ENCODE measurements at regions not wholly inside any gene's neighbourhood (a gene's known extent, or its start where the extent isn't known, plus 50 kb on each side); places are given as distances from the start of the nearest gene placed in this dataset.

DNA sequence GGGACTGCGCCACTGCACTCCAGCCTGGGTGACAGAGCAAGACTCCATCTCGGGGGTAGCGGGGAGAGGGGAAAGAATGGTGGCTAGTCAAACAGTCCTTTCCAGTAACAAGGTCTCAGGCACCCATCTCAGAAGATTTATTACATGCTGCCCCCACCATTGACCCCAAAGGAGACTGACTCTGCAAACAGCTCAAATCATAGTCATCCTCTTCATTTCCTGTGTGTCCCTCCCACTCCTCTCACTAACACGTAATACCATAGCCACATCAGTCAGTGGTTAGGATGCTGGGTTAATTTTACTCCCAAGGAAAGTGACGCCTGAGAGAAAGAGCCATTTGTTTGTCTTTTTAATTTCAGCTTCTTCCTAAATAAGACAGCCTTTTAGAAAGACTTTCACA is 56.6 kb upstream of the BET1 start:
- no peak for TF ChIP-seq POLR2A (IDR thresholded peaks at IDR 0.05)
- TF ChIP-seq, protein P1, sequence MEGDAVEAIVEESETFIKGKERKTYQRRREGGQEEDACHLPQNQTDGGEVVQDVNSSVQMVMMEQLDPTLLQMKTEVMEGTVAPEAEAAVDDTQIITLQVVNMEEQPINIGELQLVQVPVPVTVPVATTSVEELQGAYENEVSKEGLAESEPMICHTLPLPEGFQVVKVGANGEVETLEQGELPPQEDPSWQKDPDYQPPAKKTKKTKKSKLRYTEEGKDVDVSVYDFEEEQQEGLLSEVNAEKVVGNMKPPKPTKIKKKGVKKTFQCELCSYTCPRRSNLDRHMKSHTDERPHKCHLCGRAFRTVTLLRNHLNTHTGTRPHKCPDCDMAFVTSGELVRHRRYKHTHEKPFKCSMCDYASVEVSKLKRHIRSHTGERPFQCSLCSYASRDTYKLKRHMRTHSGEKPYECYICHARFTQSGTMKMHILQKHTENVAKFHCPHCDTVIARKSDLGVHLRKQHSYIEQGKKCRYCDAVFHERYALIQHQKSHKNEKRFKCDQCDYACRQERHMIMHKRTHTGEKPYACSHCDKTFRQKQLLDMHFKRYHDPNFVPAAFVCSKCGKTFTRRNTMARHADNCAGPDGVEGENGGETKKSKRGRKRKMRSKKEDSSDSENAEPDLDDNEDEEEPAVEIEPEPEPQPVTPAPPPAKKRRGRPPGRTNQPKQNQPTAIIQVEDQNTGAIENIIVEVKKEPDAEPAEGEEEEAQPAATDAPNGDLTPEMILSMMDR (IDR thresholded peaks at IDR 0.05): no peak
- no peak for TF ChIP-seq EP300 (IDR thresholded peaks at IDR 0.05)
- H3K27ac ChIP-seq: no peak overlapping the region
- no peak for DNase-seq (ENCODE audit: low spot score in 2 of 2)
- 62 to 65% methylated on average over 5 of the region's 5 CpGs for WGBS, 2 donors
- no peaks in the 10 kb centered on the region for H3K27me3 ChIP-seq
- no peaks in the 10 kb centered on the region for H3K9me3 ChIP-seq
- H3K4me3 ChIP-seq: no peak overlapping the region
- H3K4me1 ChIP-seq: no peaks in the 10 kb centered on the region
- H3K36me3 ChIP-seq: no peaks in the 10 kb centered on the region

DNA sequence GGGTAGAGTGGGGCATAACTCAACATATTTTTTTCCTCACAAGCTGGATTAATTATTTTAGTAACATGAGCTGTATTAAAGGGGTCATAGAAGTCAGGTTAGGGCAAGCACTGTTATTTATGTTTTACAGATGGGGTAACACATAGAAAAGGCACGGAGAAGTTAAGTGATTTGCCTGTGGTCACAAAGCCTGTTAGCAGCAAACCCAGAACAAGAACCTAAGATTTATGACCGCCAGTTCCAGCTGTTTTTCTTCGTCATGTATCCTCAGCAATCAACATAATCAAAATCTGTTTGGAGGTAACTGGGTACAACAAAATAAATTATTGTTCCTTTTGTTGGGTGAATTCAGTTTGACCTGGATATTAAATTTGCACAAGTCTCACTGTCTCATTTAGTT is 57.2 kb upstream of the BET1 start:
- TF ChIP-seq POLR2A (IDR thresholded peaks at IDR 0.05) (no peak), EP300 (IDR thresholded peaks at IDR 0.05) (no peak)
- TF ChIP-seq, protein P1 (IDR thresholded peaks at IDR 0.05): no peak
- no peaks in the 10 kb centered on the region for H3K9me3 ChIP-seq
- H3K4me1 ChIP-seq: no peaks in the 10 kb centered on the region
- WGBS, 2 donors: 65 to 68% methylated on average over 3 of the region's 3 CpGs
- H3K27me3 ChIP-seq: no peaks in the 10 kb centered on the region
- H3K4me3 ChIP-seq: no peak overlapping the region
- no peak for DNase-seq (ENCODE audit: low spot score in 2 of 2)
- no peaks in the 10 kb centered on the region for H3K36me3 ChIP-seq
- no peak overlapping the region for H3K27ac ChIP-seq

DNA sequence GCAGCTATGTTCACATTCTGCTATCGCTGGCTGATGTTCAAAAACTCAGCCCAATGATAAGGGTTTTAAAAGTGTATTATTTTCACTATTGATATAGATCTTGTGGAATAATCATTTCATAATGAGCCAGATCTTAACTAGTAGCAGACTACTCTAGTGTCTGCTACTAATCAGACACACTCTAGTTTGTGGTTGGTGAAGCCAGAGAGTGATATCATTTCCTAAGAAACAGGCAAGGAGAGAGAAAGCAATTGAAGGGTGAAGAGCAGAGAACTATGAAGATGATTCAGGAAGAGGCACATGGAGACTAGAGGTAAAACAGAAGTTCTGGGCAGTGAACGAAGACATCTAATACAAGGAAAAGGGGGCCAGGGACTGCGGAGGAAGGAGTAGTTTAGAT is 58.2 kb upstream of the BET1 start:
- Histone ChIP-seq H3K27ac (no peak overlapping the region), H3K27me3 (no peaks in the 10 kb centered on the region), H3K36me3 (no peaks in the 10 kb centered on the region), H3K4me1 (no peaks in the 10 kb centered on the region), H3K9me3 (no peaks in the 10 kb centered on the region), H3K4me3 (no peak overlapping the region)
- 87 to 88% methylated on average over 3 of the region's 3 CpGs for WGBS, 2 donors
- DNase-seq (ENCODE audit: low spot score in 2 of 2): no peak
- TF ChIP-seq POLR2A (IDR thresholded peaks at IDR 0.05): no peak
- TF ChIP-seq, protein P1 (IDR thresholded peaks at IDR 0.05): no peak
- no peak for TF ChIP-seq EP300 (IDR thresholded peaks at IDR 0.05)

DNA sequence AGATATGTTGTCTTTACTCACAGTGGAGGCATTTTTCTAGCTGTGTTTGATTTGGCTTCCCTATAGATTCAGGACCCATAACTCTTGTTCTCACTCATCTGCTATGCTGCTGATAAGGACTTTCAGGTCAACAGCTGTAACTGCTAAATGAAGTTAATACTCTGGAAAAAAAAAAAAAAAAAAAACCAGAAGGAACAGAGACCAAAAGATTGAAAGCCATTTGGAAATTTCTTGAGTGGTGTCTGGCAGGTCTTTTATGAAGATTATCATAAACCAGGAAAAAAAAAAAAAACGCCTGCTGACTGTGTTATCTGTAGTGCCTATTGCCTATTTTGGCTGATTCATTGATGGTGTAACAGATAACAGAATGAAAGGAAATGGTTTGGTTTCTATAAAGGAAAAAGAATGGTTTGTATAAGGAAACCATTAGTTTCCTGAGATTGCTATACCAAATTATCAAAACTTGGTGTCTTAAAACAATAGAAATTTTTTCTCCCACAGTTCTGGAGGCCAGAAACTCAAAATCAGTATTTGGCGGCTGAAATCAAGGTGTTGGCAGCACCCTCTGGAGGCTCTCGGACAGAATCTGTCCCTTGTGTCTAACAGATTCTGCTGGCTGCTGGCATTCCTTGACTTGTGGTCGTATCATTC is 60.5 kb upstream of the BET1 start:
- no peaks in the 10 kb centered on the region for H3K36me3 ChIP-seq
- H3K4me1 ChIP-seq: no peaks in the 10 kb centered on the region
- DNase-seq (ENCODE audit: low spot score in 2 of 2): no peak
- 40 to 59% methylated on average over 4 of the region's 4 CpGs for WGBS, 2 donors
- H3K4me3 ChIP-seq: no peak overlapping the region
- no peak overlapping the region for H3K27ac ChIP-seq
- no peaks in the 10 kb centered on the region for H3K9me3 ChIP-seq
- no peaks in the 10 kb centered on the region for H3K27me3 ChIP-seq
- TF ChIP-seq, protein P1 (IDR thresholded peaks at IDR 0.05): no peak
- TF ChIP-seq EP300 (IDR thresholded peaks at IDR 0.05): no peak
- no peak for TF ChIP-seq POLR2A (IDR thresholded peaks at IDR 0.05)

DNA sequence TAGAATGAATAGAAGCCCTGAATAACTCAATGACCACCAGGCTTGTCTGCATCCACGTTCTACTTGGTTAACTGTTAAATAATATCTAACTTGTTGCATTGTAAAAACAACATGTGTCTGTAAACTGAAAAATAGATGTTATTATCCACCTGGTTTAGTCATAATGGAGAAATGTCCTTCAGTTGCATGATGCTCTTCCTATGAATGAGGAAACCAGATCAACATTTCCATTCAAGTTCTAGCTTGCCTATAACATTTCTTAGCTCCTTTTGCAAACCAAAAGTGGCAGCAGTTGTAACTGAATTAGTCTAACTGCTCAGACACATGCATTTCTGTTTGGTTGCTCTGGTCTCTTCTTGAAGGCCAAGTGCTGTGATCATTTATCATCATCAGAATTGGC is 62.9 kb upstream of the BET1 start:
- Histone ChIP-seq H3K36me3 (no peaks in the 10 kb centered on the region), H3K4me3 (no peak overlapping the region), H3K4me1 (no peaks in the 10 kb centered on the region), H3K27ac (no peak overlapping the region), H3K27me3 (no peaks in the 10 kb centered on the region), H3K9me3 (no peaks in the 10 kb centered on the region)
- DNase-seq (ENCODE audit: low spot score in 2 of 2): no peak
- no peak for TF ChIP-seq EP300 (IDR thresholded peaks at IDR 0.05)
- no peak for TF ChIP-seq POLR2A (IDR thresholded peaks at IDR 0.05)
- TF ChIP-seq, protein P1 (IDR thresholded peaks at IDR 0.05): no peak
- WGBS, 2 donors: 71 to 79% methylated on average over 1 of the region's 1 CpG

All from tibial nerve (tissue), 4 donors.